ENCODE measurements at regions not wholly inside any gene's neighbourhood (a gene's known extent, or its start where the extent isn't known, plus 50 kb on each side); places are given as distances from the start of the nearest gene placed in this dataset.

DNA sequence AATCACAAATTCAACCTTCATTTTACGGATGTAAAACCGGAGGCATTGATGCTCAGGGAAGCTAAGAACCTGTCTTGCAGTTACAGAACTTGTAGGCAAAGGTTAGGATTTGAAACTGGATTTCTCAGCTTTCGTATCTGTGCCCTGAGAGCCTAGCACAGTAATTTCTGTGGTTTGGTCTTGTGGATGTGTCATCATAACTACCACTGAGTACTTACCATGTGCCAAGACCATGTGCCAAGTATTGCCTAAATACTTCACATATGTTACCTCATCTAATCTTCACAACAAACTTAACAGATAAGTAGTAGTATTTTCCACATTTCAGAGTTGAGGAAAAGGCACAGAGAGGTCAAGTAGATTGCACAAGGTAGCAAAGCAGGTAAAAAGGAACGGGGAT, 140.7 kb downstream of the NXPE2 start:
- TF ChIP-seq, protein P1, sequence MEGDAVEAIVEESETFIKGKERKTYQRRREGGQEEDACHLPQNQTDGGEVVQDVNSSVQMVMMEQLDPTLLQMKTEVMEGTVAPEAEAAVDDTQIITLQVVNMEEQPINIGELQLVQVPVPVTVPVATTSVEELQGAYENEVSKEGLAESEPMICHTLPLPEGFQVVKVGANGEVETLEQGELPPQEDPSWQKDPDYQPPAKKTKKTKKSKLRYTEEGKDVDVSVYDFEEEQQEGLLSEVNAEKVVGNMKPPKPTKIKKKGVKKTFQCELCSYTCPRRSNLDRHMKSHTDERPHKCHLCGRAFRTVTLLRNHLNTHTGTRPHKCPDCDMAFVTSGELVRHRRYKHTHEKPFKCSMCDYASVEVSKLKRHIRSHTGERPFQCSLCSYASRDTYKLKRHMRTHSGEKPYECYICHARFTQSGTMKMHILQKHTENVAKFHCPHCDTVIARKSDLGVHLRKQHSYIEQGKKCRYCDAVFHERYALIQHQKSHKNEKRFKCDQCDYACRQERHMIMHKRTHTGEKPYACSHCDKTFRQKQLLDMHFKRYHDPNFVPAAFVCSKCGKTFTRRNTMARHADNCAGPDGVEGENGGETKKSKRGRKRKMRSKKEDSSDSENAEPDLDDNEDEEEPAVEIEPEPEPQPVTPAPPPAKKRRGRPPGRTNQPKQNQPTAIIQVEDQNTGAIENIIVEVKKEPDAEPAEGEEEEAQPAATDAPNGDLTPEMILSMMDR (IDR thresholded peaks at IDR 0.05; ENCODE audit: low read depth, low read length) = no peak
- no peak for TF ChIP-seq EZH2phosphoT487 (IDR thresholded peaks at IDR 0.05; ENCODE audit: low read depth)
